K562 (cell line): ENCODE measurements at regions not wholly inside any gene's neighbourhood (a gene's known extent, or its start where the extent isn't known, plus 50 kb on each side); places are given as distances from the start of the nearest gene placed in this dataset.

Experiments
- ATF1 ChIP-seq, 2 experiments: fragments of 450-650 bp in 1 of 2; IDR thresholded peaks; 2 replicates each; pipeline ENCODE4 v1.6.1; 2016; ENCODE audit warnings: missing compliant biosample characterization in 1 of 2, missing genetic modification characterization in 1 of 2
- ELK3 ChIP-seq: fragments of 450-650 bp; formaldehyde crosslinking; IDR thresholded peaks from 2 replicates; pipeline ENCODE4 v1.4.0; 2020; ENCODE audit warnings: mild to moderate bottlenecking
- FOS ChIP-seq: IDR thresholded peaks from 3 replicates; pipeline ENCODE4 v1.6.1; 2011; ENCODE audit not compliant: insufficient read length; ENCODE audit errors: extremely low read depth
- HDGF ChIP-seq: fragments of 450-650 bp; IDR thresholded peaks from 2 replicates; pipeline ENCODE4 v1.6.1; 2016
- HNRNPH1 ChIP-seq: fragments of 200-400 bp; formaldehyde crosslinking; optimal IDR thresholded peaks from 2 replicates; pipeline ENCODE3; 2017; ENCODE audit warnings: low read depth, mild to moderate bottlenecking, low read length, moderate library complexity
- MGA ChIP-seq: fragments of 450-650 bp; IDR thresholded peaks from 2 replicates; pipeline ENCODE4 v1.6.1; 2016; ENCODE audit warnings: mild to moderate bottlenecking, moderate library complexity
- RBM25 ChIP-seq: fragments of 200-400 bp; formaldehyde crosslinking; IDR thresholded peaks from 2 replicates; pipeline ENCODE4 v1.6.1; 2018; ENCODE audit warnings: low read length, low read depth, moderate library complexity; ENCODE audit not compliant: severe bottlenecking
- SP1 ChIP-seq: sonication (generic); formaldehyde crosslinking; IDR thresholded peaks from 2 replicates; pipeline ENCODE4 v1.8.1; 2022; ENCODE audit warnings: mild to moderate bottlenecking, missing genetic modification reagents
- THAP12 ChIP-seq: fragments of 250-450 bp; sonication (Bioruptor Pico); IDR thresholded peaks from 2 replicates; pipeline ENCODE4 v1.9.0; 2021; ENCODE audit warnings: mild to moderate bottlenecking, inconsistent platforms
- ZNF3 ChIP-seq: fragments of 250-450 bp; sonication (Bioruptor Pico); IDR thresholded peaks from 2 replicates; pipeline ENCODE4 v1.5.0; 2021; ENCODE audit warnings: mild to moderate bottlenecking, moderate library complexity
- ZNF384 ChIP-seq: IDR thresholded peaks from 2 replicates; pipeline ENCODE4 v1.6.1; 2012; ENCODE audit warnings: low read depth, low read length, improper control_type of control experiment

- TF ChIP-seq ELK3 (CRISPR knock-in tag) (no peak), THAP12 (CRISPR knock-in tag) (no peak), FOS (no peak), SP1 (CRISPR knock-in tag) (no peak), HDGF (no peak), MGA (no peak), HNRNPH1 (no peak), ZNF384 (no peak), ATF1 (CRISPR knock-in tag; IDR thresholded peaks at IDR 0.05) (no peak), ATF1 (tag; IDR thresholded peaks at IDR 0.05) (no peak), ZNF3 (CRISPR knock-in tag) (no peak), RBM25 (no peak)
These were observed 333.5 kb downstream of the TSHZ3 start (continued) for GRCh38 chr19:31015778-31016177.
